ENCODE measurements at regions not wholly inside any gene's neighbourhood (a gene's known extent, or its start where the extent isn't known, plus 50 kb on each side); places are given as distances from the start of the nearest gene placed in this dataset.

DNA sequence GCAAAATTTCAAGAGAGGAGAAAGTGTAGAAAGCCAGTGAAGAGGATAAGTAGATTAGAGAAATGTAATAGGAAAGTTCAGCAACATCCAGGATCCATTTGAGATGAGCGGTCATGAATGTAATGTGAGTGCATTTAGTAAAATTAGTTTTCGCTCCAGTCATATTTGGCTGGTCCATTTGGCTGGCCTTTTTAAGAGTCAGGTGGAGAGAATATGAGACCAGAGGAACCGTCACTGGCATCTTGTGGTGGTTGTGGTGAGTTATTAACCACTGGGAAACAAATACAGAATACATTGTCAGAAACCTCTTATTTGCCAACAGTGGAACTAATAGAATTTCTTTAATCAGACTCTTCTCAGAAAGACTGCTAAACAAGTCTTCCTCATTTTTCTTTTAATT lies 1064.3 kb upstream of the CDH2 start:
- no peak overlapping the region for H3K4me3 ChIP-seq (ENCODE audit: low read depth, low read length)
- no peak for DNase-seq (ENCODE audit: low read depth)
- TF ChIP-seq CTCF (IDR thresholded peaks at IDR 0.05; ENCODE audit: insufficient read depth, low read length), result no peak

DNA sequence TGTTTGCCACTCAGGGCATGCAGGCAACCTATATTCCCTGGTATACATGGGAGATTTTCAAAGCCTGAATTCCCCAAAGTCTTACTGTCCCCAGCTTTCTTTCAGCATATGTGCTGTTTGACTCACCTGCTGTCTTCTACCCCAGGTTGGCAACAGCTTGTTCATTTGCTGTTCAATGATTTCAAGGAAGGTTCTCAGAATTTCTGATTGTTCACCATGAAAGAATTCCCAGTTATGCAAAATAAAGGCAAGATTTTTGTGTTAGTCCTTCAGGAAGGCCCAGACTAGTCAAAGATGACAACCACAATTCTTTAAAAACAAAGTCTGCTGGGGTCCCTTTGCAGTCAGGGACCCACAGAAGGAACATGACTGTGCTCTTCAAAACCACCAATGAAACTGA lies 1057.8 kb upstream of the CDH2 start:
- TF ChIP-seq CTCF (IDR thresholded peaks at IDR 0.05; ENCODE audit: insufficient read depth, low read length), result no peak

GRCh38 chr18:29226213-29226612 lies 1049.3 kb upstream of the CDH2 start:
- TF ChIP-seq CTCF (IDR thresholded peaks at IDR 0.05; ENCODE audit: insufficient read depth, low read length), result no peak
- no peak overlapping the region for H3K4me3 ChIP-seq (ENCODE audit: low read depth, low read length)
- peak; percentile 74 for DNase-seq (ENCODE audit: low read depth)

More for the DNA sequence above, 1057.8 kb upstream of the CDH2 start:
- DNase-seq (ENCODE audit: low read depth), result no peak
- H3K4me3 ChIP-seq (ENCODE audit: low read depth, low read length), result no peak overlapping the region

DNA sequence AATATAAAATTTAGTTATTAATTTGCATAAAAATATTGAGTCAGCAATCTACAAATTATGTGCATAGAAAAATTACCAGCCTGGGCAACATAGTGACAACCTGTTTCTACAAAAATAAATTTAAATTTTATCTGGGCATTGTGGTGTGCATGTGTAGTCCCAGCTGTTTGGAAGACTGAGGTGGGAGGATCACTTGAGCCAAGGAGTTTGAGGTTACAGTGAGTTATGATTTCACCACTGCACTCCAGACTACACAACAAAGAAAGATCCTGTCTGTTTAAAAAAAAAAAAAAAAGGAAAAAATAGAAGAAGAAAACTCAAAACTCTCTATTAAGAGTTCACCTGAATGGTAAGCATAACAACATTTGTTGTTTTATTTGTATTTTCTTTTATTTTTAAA lies 1048.4 kb upstream of the CDH2 start:
- DNase-seq (ENCODE audit: low read depth), result peak; percentile 42
- no peak overlapping the region for H3K4me3 ChIP-seq (ENCODE audit: low read depth, low read length)
- TF ChIP-seq CTCF (IDR thresholded peaks at IDR 0.05; ENCODE audit: insufficient read depth, low read length), result no peak

- no peak for TF ChIP-seq CTCF (IDR thresholded peaks at IDR 0.05; ENCODE audit: insufficient read depth, low read length)
- no peak overlapping the region for H3K4me3 ChIP-seq (ENCODE audit: low read depth, low read length)
- DNase-seq (ENCODE audit: low read depth), result peak; percentile 52
Observed at GRCh38 chr18:29218091-29218490, 1041.2 kb upstream of the CDH2 start.

GRCh38 chr18:29217124-29217915 lies 1040.4 kb upstream of the CDH2 start:
- peak; percentile 13 for DNase-seq (ENCODE audit: low read depth)
- no peak overlapping the region for H3K4me3 ChIP-seq (ENCODE audit: low read depth, low read length)
- TF ChIP-seq CTCF (IDR thresholded peaks at IDR 0.05; ENCODE audit: insufficient read depth, low read length), result no peak

DNA sequence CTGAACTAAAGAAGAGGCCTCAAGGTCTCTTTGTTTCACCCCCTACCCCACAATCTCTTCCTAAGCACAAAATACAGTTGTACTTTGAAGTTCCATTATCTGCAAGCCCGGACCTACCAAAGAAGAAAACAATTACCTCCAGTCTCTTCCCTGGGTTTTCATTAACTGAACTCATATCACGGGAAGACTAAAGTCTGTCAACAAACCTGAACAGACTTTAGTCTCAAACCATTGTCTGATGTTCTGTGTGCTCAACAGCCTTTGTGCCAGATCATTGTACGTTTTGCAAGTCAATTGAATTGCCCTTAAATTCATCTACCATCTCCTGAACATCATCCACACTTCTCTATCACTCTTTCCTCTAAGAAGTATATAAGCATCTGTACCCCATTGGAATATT lies 1021.9 kb upstream of the CDH2 start:
- no peak overlapping the region for H3K4me3 ChIP-seq (ENCODE audit: low read depth, low read length)
- DNase-seq (ENCODE audit: low read depth), result no peak

More for the DNA sequence above, 1021.9 kb upstream of the CDH2 start:
- TF ChIP-seq CTCF (IDR thresholded peaks at IDR 0.05; ENCODE audit: insufficient read depth, low read length), result no peak
